Thyroid gland (tissue), 4 donors: ENCODE measurements at regions not wholly inside any gene's neighbourhood (a gene's known extent, or its start where the extent isn't known, plus 50 kb on each side); places are given as distances from the start of the nearest gene placed in this dataset.

Experiments
- DNase-seq, 2 donors: peaks; one replicate each; pipeline ENCODE4 v3.0.0-alpha.2; 2019
- H3K27ac ChIP-seq, 3 donors: fragments of 200-600 bp; sonication (generic); 1 replicate in 2 of 3; 2 replicates in 1 of 3; pipeline ENCODE4 v1.5.1; 2016 to 2019; ENCODE audit warnings: mild to moderate bottlenecking in 1 of 3, moderate library complexity in 1 of 3
- H3K27me3 ChIP-seq: fragments of 200-600 bp; sonication (generic); one replicate; pipeline ENCODE4 v1.5.1; 2019
- H3K36me3 ChIP-seq, 2 donors: fragments of 200-600 bp; sonication (generic); one replicate each; pipeline ENCODE4 v1.5.1; 2016 to 2019
- H3K4me1 ChIP-seq, 2 donors: fragments of 200-600 bp; sonication (generic); one replicate each; pipeline ENCODE4 v1.5.1; 2017 to 2019
- H3K4me3 ChIP-seq, 3 donors: fragments of 200-600 bp; sonication (generic); replicated peaks in 1 of 3; 1 replicate in 2 of 3; 2 replicates in 1 of 3; pipeline ENCODE4 v1.5.1; 2016; ENCODE audit warnings: mild to moderate bottlenecking in 1 of 3
- H3K9me3 ChIP-seq: fragments of 200-600 bp; sonication (generic); one replicate; pipeline ENCODE4 v1.5.1; 2017
- POLR2A ChIP-seq, 2 donors: fragments of 450-650 bp; IDR thresholded peaks; one replicate each; pipeline ENCODE4 v1.6.1; 2017; ENCODE audit warnings: antibody characterized with exemption in 2 of 2, mild to moderate bottlenecking in 2 of 2, moderate library complexity in 1 of 2
- WGBS, 2 donors: methylation state at CpG; one replicate each; pipeline ENCODE4 v1.1.5; 2017; 5-methylcytosine and 5-hydroxymethylcytosine counted together
- intact Hi-C: fragments of 100-400 bp; cut with DNase I; formaldehyde crosslinking; loops from one replicate; pipeline ENCODE4 v1.15.1; 2023
- TF ChIP-seq, protein P1 (sequence below), 6 experiments: fragments of 200-600 bp in 3 of 6; fragments of 450-650 bp in 3 of 6; sonication (generic) in 3 of 6; IDR thresholded peaks; one replicate each; pipeline ENCODE4 v1.5.1; 2016 to 2019; ENCODE audit warnings: antibody characterized with exemption in 6 of 6, mild to moderate bottlenecking in 2 of 6, inconsistent platforms in 1 of 6, moderate library complexity in 1 of 6

DNA sequence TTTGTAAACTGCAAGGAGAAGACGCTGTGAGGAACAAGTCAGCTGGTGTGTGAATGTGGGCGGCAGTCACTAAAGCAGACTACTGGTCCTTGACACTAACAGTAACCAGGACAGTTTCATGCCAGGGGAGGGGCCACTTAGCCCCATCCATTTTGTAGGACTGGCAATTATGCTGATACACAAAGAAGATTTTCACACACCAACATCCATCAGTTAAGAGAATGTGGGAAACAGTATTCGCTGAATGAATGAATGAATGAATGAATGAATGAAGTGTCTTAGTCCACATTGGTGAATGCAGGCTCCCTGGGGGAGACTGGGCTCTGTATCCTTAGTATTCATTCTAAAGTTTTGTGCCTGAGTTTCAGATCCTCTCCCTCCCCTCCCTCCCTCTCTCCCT lies 590.4 kb downstream of the BRD1 start:
- Histone ChIP-seq H3K9me3 (no peaks in the 10 kb centered on the region), H3K36me3 (no peaks in the 10 kb centered on the region), H3K27me3 (no peaks in the 10 kb centered on the region), H3K4me3 (no peak overlapping the region), H3K4me1 (no peaks in the 10 kb centered on the region), H3K27ac (no peak overlapping the region)
- TF ChIP-seq, protein P1, sequence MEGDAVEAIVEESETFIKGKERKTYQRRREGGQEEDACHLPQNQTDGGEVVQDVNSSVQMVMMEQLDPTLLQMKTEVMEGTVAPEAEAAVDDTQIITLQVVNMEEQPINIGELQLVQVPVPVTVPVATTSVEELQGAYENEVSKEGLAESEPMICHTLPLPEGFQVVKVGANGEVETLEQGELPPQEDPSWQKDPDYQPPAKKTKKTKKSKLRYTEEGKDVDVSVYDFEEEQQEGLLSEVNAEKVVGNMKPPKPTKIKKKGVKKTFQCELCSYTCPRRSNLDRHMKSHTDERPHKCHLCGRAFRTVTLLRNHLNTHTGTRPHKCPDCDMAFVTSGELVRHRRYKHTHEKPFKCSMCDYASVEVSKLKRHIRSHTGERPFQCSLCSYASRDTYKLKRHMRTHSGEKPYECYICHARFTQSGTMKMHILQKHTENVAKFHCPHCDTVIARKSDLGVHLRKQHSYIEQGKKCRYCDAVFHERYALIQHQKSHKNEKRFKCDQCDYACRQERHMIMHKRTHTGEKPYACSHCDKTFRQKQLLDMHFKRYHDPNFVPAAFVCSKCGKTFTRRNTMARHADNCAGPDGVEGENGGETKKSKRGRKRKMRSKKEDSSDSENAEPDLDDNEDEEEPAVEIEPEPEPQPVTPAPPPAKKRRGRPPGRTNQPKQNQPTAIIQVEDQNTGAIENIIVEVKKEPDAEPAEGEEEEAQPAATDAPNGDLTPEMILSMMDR (IDR thresholded peaks at IDR 0.05), result no peak
- TF ChIP-seq POLR2A (IDR thresholded peaks at IDR 0.05), result no peak
- intact Hi-C loops, result no loop called here
- WGBS, 2 donors, result 81% methylated on average over 3 of the region's 3 CpGs
- no peak for DNase-seq

DNA sequence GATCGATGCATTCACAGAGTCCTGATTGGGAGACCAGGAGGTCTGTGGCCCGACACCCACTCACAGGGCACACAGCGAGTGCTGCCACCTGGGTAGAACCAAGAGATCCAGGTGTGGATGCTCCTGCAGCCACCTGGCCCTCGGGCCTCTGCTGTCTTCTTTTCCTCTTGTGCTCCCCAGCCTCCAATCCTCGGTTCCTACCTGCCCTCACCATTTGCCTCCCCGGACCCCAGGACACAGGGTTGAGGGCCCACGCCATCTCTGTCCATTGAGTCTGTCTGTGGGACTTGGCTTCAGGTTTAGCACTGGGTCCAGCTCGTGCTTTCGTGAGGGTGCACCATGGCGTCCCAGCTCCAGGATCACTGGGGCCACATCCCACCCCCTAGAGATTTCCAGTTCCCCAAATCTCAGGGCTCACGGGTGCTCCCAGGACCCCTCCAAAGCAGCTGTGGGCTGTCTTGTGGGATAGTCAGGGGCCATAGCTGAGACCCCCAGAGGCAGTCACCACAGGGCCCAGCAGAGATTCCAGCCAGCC lies 591.1 kb downstream of the BRD1 start:
- DNase-seq, result no peak
- WGBS, 2 donors, result 79 to 87% methylated on average over 10 of the region's 11 CpGs
- no peak overlapping the region for H3K27ac ChIP-seq
- no peaks in the 10 kb centered on the region for H3K9me3 ChIP-seq
- TF ChIP-seq POLR2A (IDR thresholded peaks at IDR 0.05), result no peak
- TF ChIP-seq, protein P1 (IDR thresholded peaks at IDR 0.05), result no peak
- no peaks in the 10 kb centered on the region for H3K27me3 ChIP-seq
- no peaks in the 10 kb centered on the region for H3K36me3 ChIP-seq
- H3K4me3 ChIP-seq, result no peak overlapping the region
- intact Hi-C loops, result no loop called here
- no peaks in the 10 kb centered on the region for H3K4me1 ChIP-seq

DNA sequence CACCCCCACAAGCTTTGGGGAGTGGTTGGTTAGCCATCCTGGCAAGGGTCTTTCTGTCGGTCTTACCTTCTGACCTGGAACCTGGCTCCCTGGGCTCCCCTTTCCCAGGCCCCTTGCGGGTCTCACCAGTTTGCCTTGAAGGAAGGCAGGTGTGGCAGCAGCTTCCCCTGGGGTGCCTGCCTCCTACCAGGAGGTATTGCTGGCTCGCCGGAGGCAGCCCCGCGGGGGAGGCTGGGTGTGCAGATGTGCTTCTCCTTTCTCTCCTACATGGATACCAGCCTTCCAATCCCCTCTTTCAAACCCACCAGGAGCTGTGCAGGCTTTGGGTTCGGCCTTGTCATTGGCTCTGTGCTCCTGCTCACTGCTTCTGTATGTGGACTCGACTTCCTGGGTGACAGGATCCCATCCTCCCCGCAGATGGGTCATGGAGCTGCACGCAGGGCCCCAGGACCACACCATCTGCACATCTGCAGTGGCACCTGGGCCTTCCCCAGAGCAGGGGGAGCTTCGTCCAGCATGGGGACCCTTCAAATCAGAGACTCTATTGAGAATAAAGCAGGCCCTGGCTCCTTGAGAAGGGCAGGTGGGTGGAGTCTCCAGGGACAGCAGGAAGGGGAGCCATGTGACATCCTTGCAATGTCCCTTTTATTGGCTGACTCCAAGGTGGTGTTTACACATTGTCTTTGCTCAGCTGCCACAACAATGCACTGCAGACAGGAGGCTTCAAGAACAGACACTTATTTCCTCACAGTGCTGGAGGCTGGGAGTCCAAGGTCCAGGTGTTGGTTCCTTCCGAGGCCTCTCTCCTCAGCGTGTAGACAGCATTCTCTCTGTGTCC lies 592.0 kb downstream of the BRD1 start:
- H3K27me3 ChIP-seq, result no peaks in the 10 kb centered on the region
- no peak overlapping the region for H3K4me3 ChIP-seq
- 49 to 51% methylated on average over 8 to 13 of the region's 13 CpGs for WGBS, 2 donors
- no peak for DNase-seq
- no peaks in the 10 kb centered on the region for H3K9me3 ChIP-seq
- TF ChIP-seq, protein P1 (IDR thresholded peaks at IDR 0.05), result no peak
- no peak for TF ChIP-seq POLR2A (IDR thresholded peaks at IDR 0.05)
- H3K36me3 ChIP-seq, result no peaks in the 10 kb centered on the region
- H3K4me1 ChIP-seq, result no peaks in the 10 kb centered on the region
- intact Hi-C loops, result no loop called here
- no peak overlapping the region for H3K27ac ChIP-seq

DNA sequence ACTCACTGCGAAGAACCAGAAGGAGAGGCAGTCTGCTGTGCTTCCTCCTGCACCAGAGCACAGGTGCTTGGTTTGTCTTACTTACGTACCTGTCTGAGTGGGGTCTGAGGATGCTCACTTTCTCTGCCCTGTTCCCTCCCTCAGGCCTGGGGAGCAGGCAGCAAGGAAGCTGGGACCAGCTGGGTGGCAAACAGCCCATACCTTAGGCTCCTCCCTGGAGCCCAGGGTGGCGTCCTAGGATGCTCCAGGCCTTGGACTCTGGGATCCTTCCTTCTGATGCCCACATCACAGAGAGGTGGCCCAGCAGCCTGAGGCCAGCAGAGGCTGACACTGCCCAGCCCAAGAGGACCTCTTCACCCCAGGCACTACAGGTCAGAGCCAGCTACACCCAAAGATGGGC lies 593.2 kb downstream of the BRD1 start:
- H3K27me3 ChIP-seq, result no peaks in the 10 kb centered on the region
- TF ChIP-seq, protein P1 (IDR thresholded peaks at IDR 0.05), result no peak
- no peak for TF ChIP-seq POLR2A (IDR thresholded peaks at IDR 0.05)
- no peak for DNase-seq
- H3K4me1 ChIP-seq, result no peaks in the 10 kb centered on the region
- no peaks in the 10 kb centered on the region for H3K36me3 ChIP-seq
- intact Hi-C loops, result no loop called here
- H3K27ac ChIP-seq, result no peak overlapping the region
- 79 to 100% methylated on average over 1 to 2 of the region's 3 CpGs for WGBS, 2 donors
- H3K9me3 ChIP-seq, result no peaks in the 10 kb centered on the region
- H3K4me3 ChIP-seq, result no peak overlapping the region

DNA sequence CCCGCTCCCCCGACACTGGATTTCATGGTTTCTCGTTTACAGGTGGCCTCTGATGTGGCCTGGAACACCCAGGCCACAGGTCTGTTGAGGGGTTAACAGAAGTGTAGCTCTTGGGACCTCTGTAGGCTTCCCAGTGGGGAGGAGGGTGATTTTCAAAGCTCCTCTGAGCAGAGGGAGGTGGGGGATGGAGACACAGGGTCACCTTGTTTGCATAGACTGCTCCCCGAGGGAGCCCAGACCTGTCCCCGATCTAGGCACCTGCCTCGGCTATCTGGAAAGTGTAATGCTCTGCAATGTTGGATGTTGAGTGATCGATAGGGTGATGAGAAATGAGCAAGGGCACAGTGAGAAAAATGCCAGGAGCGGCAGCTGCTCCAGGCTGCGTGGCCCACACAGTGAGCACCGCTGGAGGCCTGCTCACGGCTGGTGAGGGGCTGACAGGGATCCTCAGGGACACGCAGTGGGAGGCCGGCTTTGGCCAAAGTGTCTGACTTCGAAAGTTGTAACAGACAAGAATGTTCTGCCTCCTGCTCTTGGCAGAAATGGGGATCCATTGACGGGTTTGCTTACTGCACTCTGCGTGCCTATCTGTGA lies 594.1 kb downstream of the BRD1 start:
- intact Hi-C loops, result no loop called here
- Histone ChIP-seq H3K4me3 (no peak overlapping the region), H3K36me3 (no peaks in the 10 kb centered on the region), H3K27ac (no peak overlapping the region), H3K4me1 (no peaks in the 10 kb centered on the region), H3K27me3 (no peaks in the 10 kb centered on the region), H3K9me3 (no peaks in the 10 kb centered on the region)
- 69 to 78% methylated on average over 16 of the region's 16 CpGs for WGBS, 2 donors
- TF ChIP-seq POLR2A (IDR thresholded peaks at IDR 0.05), result no peak
- TF ChIP-seq, protein P1 (IDR thresholded peaks at IDR 0.05), result no peak
- DNase-seq, result no peak
